Activated T-helper 1 cell treated with anti-CD3 and anti-CD28 coated beads, Interleukin-12 subunit alpha, Interleukin-12 subunit beta, Interleukin-2, Interleukin-4 antibody, amounts not matched to agents 30 ng/mL and 10 ng/mL and 1 ng/mL, durations not matched to agents 14 hours and 24 hours and 36 hours (primary cell): ENCODE measurements at regions not wholly inside any gene's neighbourhood (a gene's known extent, or its start where the extent isn't known, plus 50 kb on each side); places are given as distances from the start of the nearest gene placed in this dataset.

Experiments
- DNase-seq: peaks from one replicate; pipeline ENCODE4 v3.0.0; 2021; ENCODE audit warnings: low spot score
- H3K27ac Mint-ChIP-seq: one replicate; pipeline ENCODE4 v1.8.0; 2021; ENCODE audit warnings: mild to moderate bottlenecking, mixed read lengths
- H3K27me3 Mint-ChIP-seq: one replicate; pipeline ENCODE4 v1.8.0; 2022; ENCODE audit warnings: mild to moderate bottlenecking, moderate library complexity, mixed read lengths; ENCODE audit not compliant: insufficient read depth
- H3K36me3 Mint-ChIP-seq: one replicate; pipeline ENCODE4 v1.8.0; 2021; ENCODE audit warnings: low read depth, mixed read lengths
- H3K4me1 Mint-ChIP-seq: one replicate; pipeline ENCODE4 v1.8.0; 2021; ENCODE audit warnings: low read depth, mixed read lengths
- H3K4me3 Mint-ChIP-seq: one replicate; pipeline ENCODE4 v1.8.0; 2021; ENCODE audit warnings: mild to moderate bottlenecking, moderate library complexity, mixed read lengths
- H3K9me3 Mint-ChIP-seq: one replicate; pipeline ENCODE4 v1.8.0; 2021; ENCODE audit warnings: mixed read lengths
- intact Hi-C: fragments of 100-400 bp; cut with micrococcal nuclease; formaldehyde crosslinking; loops from one replicate; pipeline ENCODE4 v1.15.1; 2024

DNA sequence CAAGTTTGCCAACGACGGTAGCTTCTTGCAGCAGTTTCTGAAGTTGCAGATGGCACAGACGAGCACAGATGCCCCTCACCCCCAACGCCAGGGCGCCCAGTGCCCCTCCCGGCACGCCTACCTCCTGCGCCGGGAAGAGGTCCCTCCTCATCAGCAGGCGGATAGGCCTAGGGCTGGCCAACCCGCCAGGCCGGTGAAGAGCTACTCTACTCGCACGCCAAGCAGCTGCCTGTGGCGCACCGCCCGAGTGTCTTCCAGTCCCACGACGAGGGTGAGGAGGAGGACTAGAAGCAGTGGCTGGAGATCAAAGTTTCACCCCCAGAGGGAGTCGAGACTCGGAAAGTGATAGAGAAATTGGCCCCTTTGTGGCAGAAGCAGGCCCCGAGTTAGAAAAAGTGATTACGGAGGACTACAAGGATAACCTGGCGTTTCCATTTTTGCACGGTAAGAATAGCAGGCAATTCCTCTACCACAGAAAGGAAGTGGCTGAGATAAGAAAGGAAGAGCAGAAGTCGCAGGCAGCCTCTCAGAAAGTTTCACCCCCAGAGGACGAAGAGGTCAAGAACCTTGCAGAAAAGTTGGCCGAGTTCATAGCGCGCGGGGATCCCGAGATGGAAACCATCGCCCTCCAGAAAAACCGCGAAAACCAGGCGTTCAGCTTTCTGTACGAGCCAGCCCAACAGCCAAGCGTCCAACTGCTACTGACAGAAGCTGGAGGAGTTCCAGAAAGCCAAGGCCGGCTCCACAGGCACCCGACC lies 170.4 kb downstream of the HINT1 start:
- H3K27ac Mint-ChIP-seq: no peak overlapping the region
- intact Hi-C loops: no loop called here
- DNase-seq: no peak

DNA sequence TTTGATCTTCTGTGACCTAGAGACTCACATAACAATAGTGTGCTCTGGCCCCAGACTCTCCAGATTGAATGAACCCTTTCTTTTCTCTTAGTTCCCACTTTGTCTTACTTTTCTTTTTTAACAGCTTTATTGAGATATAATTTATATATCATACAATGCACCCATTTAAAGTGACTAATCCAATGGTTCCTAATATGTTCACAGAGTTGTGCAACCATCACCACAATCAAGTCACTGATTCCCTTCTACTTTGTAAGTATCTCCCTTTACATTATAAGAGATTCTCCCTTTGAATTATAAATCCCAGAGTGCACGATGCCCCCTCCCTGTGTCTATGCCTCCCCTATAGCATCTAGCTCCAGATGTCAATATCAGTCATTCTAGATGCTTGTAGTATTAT lies 172.4 kb downstream of the HINT1 start:
- H3K27me3 Mint-ChIP-seq: peaks cover 4% of the 10 kb centered on the region
- no peak overlapping the region for H3K27ac Mint-ChIP-seq
- H3K9me3 Mint-ChIP-seq: no peaks in the 10 kb centered on the region
- H3K4me3 Mint-ChIP-seq: no peak overlapping the region
- H3K4me1 Mint-ChIP-seq: no peaks in the 10 kb centered on the region
- H3K36me3 Mint-ChIP-seq: no peaks in the 10 kb centered on the region
- DNase-seq: no peak
- intact Hi-C loops: no loop called here

More for the DNA sequence above, 170.4 kb downstream of the HINT1 start:
- no peaks in the 10 kb centered on the region for H3K36me3 Mint-ChIP-seq
- H3K27me3 Mint-ChIP-seq: peaks cover 6% of the 10 kb centered on the region
- H3K9me3 Mint-ChIP-seq: no peaks in the 10 kb centered on the region
- H3K4me3 Mint-ChIP-seq: no peak overlapping the region
- no peaks in the 10 kb centered on the region for H3K4me1 Mint-ChIP-seq

DNA sequence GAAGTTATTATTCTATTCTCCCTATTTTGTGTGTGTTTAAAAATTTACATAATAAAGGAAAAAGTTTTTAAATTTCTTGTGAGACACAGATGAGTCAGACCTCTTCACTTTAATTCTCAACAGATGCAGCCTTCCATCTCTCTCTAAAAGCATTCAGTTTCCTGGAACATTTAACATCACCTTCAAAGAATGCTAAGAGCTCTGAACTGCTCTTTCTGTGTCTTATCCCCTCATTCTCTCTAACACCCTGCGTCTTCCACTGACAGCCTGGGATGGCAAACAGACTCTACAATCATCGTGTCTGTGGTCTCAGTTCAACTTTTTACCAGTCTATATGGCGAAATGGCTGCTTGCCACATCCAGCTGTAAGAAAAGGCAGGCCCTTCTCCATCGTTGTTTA lies 173.0 kb downstream of the HINT1 start:
- Mint-ChIP-seq H3K4me3 (no peak overlapping the region), H3K9me3 (no peaks in the 10 kb centered on the region), H3K36me3 (no peaks in the 10 kb centered on the region), H3K27ac (no peak overlapping the region), H3K27me3 (peaks cover 4% of the 10 kb centered on the region), H3K4me1 (no peaks in the 10 kb centered on the region)
- intact Hi-C loops: no loop called here
- DNase-seq: no peak

DNA sequence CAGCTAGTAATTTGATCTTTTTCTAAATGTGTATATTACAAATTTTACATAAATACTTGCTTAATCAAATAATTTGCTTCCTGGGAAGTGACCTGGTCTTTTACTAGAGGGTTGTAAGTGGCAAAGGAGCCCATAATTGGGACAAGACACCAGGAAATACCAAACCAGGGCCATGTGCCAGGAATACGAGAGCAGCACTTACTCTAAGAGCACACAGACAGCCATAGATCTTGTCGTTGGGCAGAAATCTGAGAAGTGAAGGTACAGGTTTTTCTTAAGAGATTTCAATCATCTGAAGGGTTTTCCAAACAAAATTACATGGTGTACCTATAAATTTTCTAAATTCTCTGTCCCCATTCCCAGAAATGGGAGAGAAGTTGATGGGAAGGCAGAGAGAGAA lies 179.3 kb downstream of the HINT1 start:
- Mint-ChIP-seq H3K4me1 (no peaks in the 10 kb centered on the region), H3K9me3 (no peaks in the 10 kb centered on the region), H3K27me3 (peaks cover 2% of the 10 kb centered on the region), H3K27ac (no peak overlapping the region), H3K4me3 (no peak overlapping the region), H3K36me3 (no peaks in the 10 kb centered on the region)
- intact Hi-C loops: no loop called here
- DNase-seq: no peak

DNA sequence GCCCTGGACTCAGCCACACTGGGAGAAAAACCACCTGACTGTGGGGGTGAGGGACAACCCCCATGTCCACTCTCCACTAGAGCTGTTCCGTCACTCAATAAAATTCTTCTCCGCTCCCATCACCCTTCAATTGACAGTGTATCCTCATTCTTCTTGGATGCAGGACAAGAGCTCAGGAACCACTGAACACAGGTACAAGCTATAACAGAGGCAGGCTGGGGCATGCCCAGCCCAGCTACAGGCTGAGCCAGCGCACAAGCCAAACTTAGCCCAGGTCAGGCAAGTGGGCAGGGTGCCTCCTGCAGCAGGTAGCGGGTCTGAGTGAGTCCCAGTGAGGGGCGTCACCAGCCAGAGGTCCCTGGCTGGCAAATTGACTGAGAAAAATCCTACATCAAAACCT lies 183.4 kb downstream of the HINT1 start:
- no peaks in the 10 kb centered on the region for H3K27me3 Mint-ChIP-seq
- intact Hi-C loops: no loop called here
- no peak for DNase-seq
- H3K9me3 Mint-ChIP-seq: peaks cover 9% of the 10 kb centered on the region
- no peak overlapping the region for H3K27ac Mint-ChIP-seq
- no peak overlapping the region for H3K4me3 Mint-ChIP-seq
- H3K36me3 Mint-ChIP-seq: no peaks in the 10 kb centered on the region
- no peaks in the 10 kb centered on the region for H3K4me1 Mint-ChIP-seq

DNA sequence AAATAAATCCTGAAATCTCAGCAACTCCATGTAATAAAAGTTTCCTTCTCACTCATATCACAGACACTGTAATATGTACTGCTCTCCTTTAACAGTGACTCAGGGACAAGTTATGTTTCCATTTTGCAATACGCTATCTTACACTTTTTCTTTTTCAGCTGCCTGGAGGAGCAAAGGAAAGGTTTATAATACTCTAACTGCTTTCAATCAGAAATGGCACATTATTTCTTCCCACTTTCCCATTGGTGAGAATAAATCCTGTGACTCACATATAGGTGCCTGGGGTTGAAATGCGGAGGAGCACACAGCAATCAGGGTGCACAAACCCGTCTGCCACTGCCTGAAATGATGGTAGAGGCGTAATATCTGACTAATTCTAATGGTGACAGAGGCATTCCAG lies 186.6 kb downstream of the HINT1 start:
- intact Hi-C loops: no loop called here
- Mint-ChIP-seq H3K9me3 (peaks cover 9% of the 10 kb centered on the region), H3K27me3 (no peaks in the 10 kb centered on the region), H3K4me3 (no peak overlapping the region), H3K27ac (no peak overlapping the region), H3K4me1 (no peaks in the 10 kb centered on the region), H3K36me3 (no peaks in the 10 kb centered on the region)
- no peak for DNase-seq

DNA sequence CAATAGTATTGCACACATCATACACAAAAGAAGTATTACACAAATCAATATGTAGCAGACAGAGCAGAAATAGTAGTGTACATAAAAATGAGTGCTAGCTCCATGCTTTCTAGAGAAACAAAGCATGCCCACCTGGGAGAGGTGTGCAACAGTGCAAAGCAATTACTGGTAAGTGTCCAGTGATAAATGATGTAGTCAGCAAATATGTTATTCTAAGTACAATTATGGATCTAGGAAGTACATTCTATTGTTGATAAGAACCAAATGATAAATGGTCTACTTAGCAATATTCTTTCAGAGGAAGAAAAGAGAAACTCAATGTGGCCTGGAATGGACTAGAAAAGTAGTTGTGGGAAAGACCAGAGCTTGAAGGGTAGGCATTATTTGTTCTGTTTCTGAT lies 188.6 kb downstream of the HINT1 start:
- intact Hi-C loops: no loop called here
- DNase-seq: no peak
- Mint-ChIP-seq H3K36me3 (no peaks in the 10 kb centered on the region), H3K4me1 (no peaks in the 10 kb centered on the region), H3K27me3 (peaks cover 2% of the 10 kb centered on the region), H3K4me3 (no peak overlapping the region), H3K27ac (no peak overlapping the region), H3K9me3 (peaks cover 9% of the 10 kb centered on the region)

GRCh38 chr5:130975847-130976246 lies 189.2 kb downstream of the HINT1 start:
- Mint-ChIP-seq H3K27ac (no peak overlapping the region), H3K9me3 (peaks cover 9% of the 10 kb centered on the region), H3K4me3 (no peak overlapping the region), H3K27me3 (peaks cover 2% of the 10 kb centered on the region), H3K4me1 (no peaks in the 10 kb centered on the region), H3K36me3 (no peaks in the 10 kb centered on the region)
- DNase-seq: no peak
- intact Hi-C loops: no loop called here

DNA sequence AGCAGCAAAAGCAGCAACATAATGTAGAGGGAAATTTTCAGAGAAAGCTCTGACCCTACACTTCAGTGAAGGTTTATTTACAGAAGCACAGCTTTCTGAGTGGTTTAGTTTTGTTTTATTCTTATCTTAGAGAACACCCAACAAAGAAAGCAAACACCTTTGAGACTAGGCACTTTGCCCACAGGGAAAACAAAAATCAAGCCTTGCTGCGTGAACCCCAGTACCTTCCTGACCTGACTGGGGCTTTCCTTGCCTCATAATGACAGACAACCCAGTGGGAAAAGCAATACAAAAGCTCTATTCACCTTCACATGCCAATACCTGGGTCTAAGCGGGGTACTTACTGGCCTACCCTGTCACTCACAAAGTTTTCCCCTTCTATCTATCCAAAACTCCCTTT lies 189.8 kb downstream of the HINT1 start:
- Mint-ChIP-seq H3K36me3 (no peaks in the 10 kb centered on the region), H3K9me3 (peaks cover 9% of the 10 kb centered on the region), H3K4me3 (no peak overlapping the region), H3K4me1 (no peaks in the 10 kb centered on the region), H3K27ac (no peak overlapping the region), H3K27me3 (peaks cover 2% of the 10 kb centered on the region)
- intact Hi-C loops: no loop called here
- DNase-seq: no peak

DNA sequence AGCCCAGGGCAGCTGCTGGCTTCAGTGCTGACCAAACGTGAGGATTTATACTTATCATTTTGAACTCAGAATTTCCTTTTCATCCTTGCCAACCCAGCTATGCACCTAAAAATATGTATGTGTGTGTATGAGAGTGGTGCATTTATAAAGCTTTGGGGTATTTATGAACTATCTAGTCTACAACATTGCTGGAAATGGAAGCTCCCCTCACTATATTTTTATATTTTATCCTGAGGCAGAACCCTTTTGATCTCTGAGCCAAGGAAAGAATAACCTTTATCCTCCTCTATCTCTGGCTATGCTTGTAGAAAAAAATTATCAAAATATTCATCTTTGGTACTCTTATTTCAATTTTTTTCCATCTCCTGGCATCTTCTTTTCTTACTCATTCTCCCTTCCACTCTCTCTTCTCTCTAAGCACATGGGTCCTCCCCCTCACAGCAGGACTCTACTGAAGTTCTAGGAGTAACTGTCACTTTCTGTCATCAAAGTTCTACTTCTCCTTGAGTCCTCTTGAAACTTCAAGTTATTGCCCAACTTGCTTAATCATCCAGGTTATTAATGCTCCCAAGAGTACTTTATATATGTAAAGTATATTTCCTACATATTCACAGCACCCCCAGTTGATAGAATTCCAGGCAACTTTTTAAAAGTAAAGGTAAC lies 190.9 kb downstream of the HINT1 start:
- Mint-ChIP-seq H3K27me3 (peaks cover 2% of the 10 kb centered on the region), H3K36me3 (no peaks in the 10 kb centered on the region), H3K27ac (no peak overlapping the region), H3K9me3 (peaks cover 1% of the 10 kb centered on the region), H3K4me3 (no peak overlapping the region), H3K4me1 (no peaks in the 10 kb centered on the region)
- intact Hi-C loops: no loop called here
- DNase-seq: no peak

DNA sequence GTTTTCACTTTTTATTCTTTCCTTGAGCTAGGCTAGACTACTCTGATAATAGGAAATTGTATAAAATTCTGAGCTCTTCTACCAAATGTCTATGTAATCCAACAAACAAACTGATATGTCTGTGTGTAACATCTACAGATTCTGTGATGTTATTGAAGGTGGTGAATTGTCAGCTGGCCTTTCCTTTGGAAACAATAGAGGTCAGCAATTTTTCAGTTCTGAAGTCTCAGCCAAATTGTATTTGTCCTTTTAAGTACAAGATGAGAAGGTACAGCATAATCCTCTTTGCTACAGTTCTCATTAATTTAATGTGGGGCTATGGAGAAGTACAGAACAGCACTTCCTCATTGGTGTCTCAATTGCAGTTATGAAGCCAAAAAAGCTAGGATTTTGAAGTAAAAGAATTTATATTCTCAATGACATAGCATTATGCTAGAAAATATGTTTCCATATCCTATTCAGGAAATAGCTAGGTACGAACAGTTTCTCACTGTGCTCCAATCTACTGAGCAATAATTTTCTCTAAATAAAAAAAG lies 198.0 kb downstream of the HINT1 start:
- DNase-seq: no peak
- Mint-ChIP-seq H3K4me3 (no peak overlapping the region), H3K36me3 (no peaks in the 10 kb centered on the region), H3K27ac (no peak overlapping the region), H3K4me1 (no peaks in the 10 kb centered on the region), H3K9me3 (peaks cover 6% of the 10 kb centered on the region), H3K27me3 (peaks cover 8% of the 10 kb centered on the region)
- intact Hi-C loops: no loop called here

DNA sequence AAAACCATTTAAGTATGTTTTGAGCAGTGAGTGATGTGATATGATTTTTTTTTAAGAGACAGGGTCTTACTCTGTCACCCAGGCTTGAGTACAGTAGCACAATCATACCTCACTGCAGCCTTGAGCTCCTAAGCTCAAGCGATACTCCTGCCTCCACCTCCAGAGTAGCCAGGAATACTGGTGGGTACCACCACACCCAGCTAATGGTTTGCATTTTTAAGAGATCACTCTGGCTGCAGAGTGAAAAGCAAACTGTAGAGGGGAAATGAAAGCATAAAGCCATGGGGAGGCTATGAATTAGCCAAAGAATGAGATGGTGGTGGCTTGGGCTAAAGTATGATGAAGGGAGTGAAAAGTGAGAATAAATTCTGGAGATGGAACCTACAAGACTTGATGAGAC lies 199.1 kb downstream of the HINT1 start:
- Mint-ChIP-seq H3K36me3 (no peaks in the 10 kb centered on the region), H3K4me1 (no peaks in the 10 kb centered on the region), H3K4me3 (no peak overlapping the region), H3K9me3 (peaks cover 9% of the 10 kb centered on the region), H3K27ac (no peak overlapping the region), H3K27me3 (peaks cover 8% of the 10 kb centered on the region)
- intact Hi-C loops: no loop called here
- no peak for DNase-seq

- DNase-seq: no peak
- H3K36me3 Mint-ChIP-seq: no peaks in the 10 kb centered on the region
- peaks cover 8% of the 10 kb centered on the region for H3K27me3 Mint-ChIP-seq
- intact Hi-C loops: no loop called here
- H3K4me1 Mint-ChIP-seq: no peaks in the 10 kb centered on the region
- H3K9me3 Mint-ChIP-seq: peaks cover 15% of the 10 kb centered on the region
- H3K4me3 Mint-ChIP-seq: no peak overlapping the region
- H3K27ac Mint-ChIP-seq: no peak overlapping the region
These were observed 199.7 kb downstream of the HINT1 start for GRCh38 chr5:130965360-130965759.
